ENCODE measurements at regions not wholly inside any gene's neighbourhood (a gene's known extent, or its start where the extent isn't known, plus 50 kb on each side); places are given as distances from the start of the nearest gene placed in this dataset.

- TF ChIP-seq TEAD4 (IDR thresholded peaks at IDR 0.05), result no peak
- no peak for TF ChIP-seq USF1 (IDR thresholded peaks at IDR 0.05)
- TF ChIP-seq MAX (IDR thresholded peaks at IDR 0.05), result no peak
Measured at GRCh38 chr12:19709889-19710288, 270.6 kb downstream of the AEBP2 start.
